Panc1 (cell line): ENCODE measurements at regions not wholly inside any gene's neighbourhood (a gene's known extent, or its start where the extent isn't known, plus 50 kb on each side); places are given as distances from the start of the nearest gene placed in this dataset.

ENCODE experiments used
- ATAC-seq: fragments of 200-7000 bp; cut with Tn5 transposase; 2 replicates; pipeline ENCODE4 v1.9.1; 2020; ENCODE audit warnings: mild to moderate bottlenecking, moderate library complexity
- BruUV-seq: library from RNA; stranded (reverse); fragments of 400-500 nt; replicated peaks from 2 replicates; lab custom pipeline; 2021; lab: Mats Ljungman, UMichigan
- CTCF ChIA-PET: fragments of 300-600 bp; sonication (Branson Sonifier 250); formaldehyde crosslinking; loops from one replicate; lab custom pipeline; 2022; ENCODE audit warnings: antibody characterized with exemption; lab: Charles Lee
- POLR2A ChIA-PET: fragments of 300-600 bp; sonication (Branson Sonifier 250); formaldehyde crosslinking; loops from one replicate; lab custom pipeline; 2022; ENCODE audit warnings: antibody characterized with exemption; lab: Charles Lee
- DNase-seq: peaks from one replicate; pipeline ENCODE4 v3.0.0-alpha.2; 2010; ENCODE audit warnings: low read depth, low spot score
- H3K27ac ChIP-seq: 2 replicates; pipeline ENCODE4 v1.5.1; 2011; ENCODE audit warnings: mild to moderate bottlenecking, low read length, inconsistent platforms
- H3K27me3 ChIP-seq: fragments of 200-500 bp; sonication (Bioruptor generic); 2 replicates; pipeline ENCODE4 v1.6.0; 2014; ENCODE audit warnings: low read length, inconsistent platforms; ENCODE audit not compliant: control insufficient read depth, insufficient read depth
- H3K36me3 ChIP-seq: fragments of 200-500 bp; sonication (Bioruptor generic); 2 replicates; pipeline ENCODE4 v1.5.1; 2014; ENCODE audit warnings: inconsistent platforms, mild to moderate bottlenecking, low read length, moderate library complexity; ENCODE audit not compliant: control insufficient read depth, insufficient read depth
- H3K4me1 ChIP-seq: 2 replicates; pipeline ENCODE4 v1.5.1; 2011; ENCODE audit warnings: inconsistent platforms, mild to moderate bottlenecking, low read length, moderate library complexity; ENCODE audit not compliant: control insufficient read depth, insufficient read depth
- H3K4me3 ChIP-seq, 2 experiments: 2 replicates each; pipeline ENCODE4 v1.5.1; 2011 to 2012; ENCODE audit warnings: low read depth in 2 of 2, low read length in 2 of 2, mild to moderate bottlenecking in 2 of 2, inconsistent platforms in 1 of 2, moderate library complexity in 1 of 2
- H3K9me3 ChIP-seq: fragments of 200-500 bp; sonication (Bioruptor generic); 2 replicates; pipeline ENCODE4 v1.5.1; 2014; ENCODE audit warnings: low read depth, mild to moderate bottlenecking, inconsistent platforms, low read length, moderate library complexity; ENCODE audit not compliant: control insufficient read depth, insufficient read depth
- POLR2AphosphoS5 ChIP-seq: IDR thresholded peaks from 2 replicates; pipeline ENCODE4 v1.6.1; 2012; ENCODE audit warnings: mild to moderate bottlenecking, low read depth, low read length, moderate library complexity
- REST ChIP-seq, 2 experiments: IDR thresholded peaks; 2 replicates each; pipeline ENCODE4 v1.6.1; 2011 to 2012; ENCODE audit warnings: low read depth in 2 of 2, control low read depth in 1 of 2, low read length in 1 of 2, mild to moderate bottlenecking in 1 of 2, moderate library complexity in 1 of 2; ENCODE audit not compliant: insufficient read depth in 1 of 2
- SIN3A ChIP-seq: IDR thresholded peaks from 2 replicates; pipeline ENCODE4 v1.6.1; 2012; ENCODE audit warnings: low read depth, mild to moderate bottlenecking, low read length, moderate library complexity, borderline replicate concordance; ENCODE audit not compliant: insufficient read depth
- TCF7L2 ChIP-seq: IDR thresholded peaks from 2 replicates; pipeline ENCODE4 v1.6.1; 2011; ENCODE audit warnings: mild to moderate bottlenecking, low read depth, low read length, inconsistent platforms
- in situ Hi-C: cut with HindIII; loops from 2 replicates; pipeline ENCODE4 v1.10.0; 2016; ENCODE audit warnings: low sequenced_read_pairs, low pct_unique_long_range_greater_than_20kb
- intact Hi-C: fragments of 100-400 bp; cut with micrococcal nuclease; formaldehyde crosslinking; loops from one replicate; pipeline ENCODE4 v1.10.0; 2022; ENCODE audit not compliant: unreplicated experiment
- TF ChIP-seq, protein P1 (sequence below): fragments of 450-650 bp; IDR thresholded peaks from 2 replicates; pipeline ENCODE4 v1.5.1; 2017; ENCODE audit warnings: mild to moderate bottlenecking

GRCh38 chr22:25346859-25347751 is 127.7 kb downstream of the CRYBB2 start:
- no peak for ATAC-seq
- no peaks in the 10 kb centered on the region for H3K27me3 ChIP-seq
- H3K9me3 ChIP-seq = no peaks in the 10 kb centered on the region
- no peaks in the 10 kb centered on the region; the same call in 1 of the 2 replicates for H3K36me3 ChIP-seq
- ChIA-PET CTCF (no interaction called here), POLR2A (no interaction called here)
- in situ Hi-C loops (no loop called here), intact Hi-C loops (no loop called here)
- DNase-seq = no peak
- H3K4me1 ChIP-seq = no peaks in the 10 kb centered on the region
- H3K27ac ChIP-seq = no peak overlapping the region
- BruUV-seq = no TSS peak
- TF ChIP-seq, protein P1, sequence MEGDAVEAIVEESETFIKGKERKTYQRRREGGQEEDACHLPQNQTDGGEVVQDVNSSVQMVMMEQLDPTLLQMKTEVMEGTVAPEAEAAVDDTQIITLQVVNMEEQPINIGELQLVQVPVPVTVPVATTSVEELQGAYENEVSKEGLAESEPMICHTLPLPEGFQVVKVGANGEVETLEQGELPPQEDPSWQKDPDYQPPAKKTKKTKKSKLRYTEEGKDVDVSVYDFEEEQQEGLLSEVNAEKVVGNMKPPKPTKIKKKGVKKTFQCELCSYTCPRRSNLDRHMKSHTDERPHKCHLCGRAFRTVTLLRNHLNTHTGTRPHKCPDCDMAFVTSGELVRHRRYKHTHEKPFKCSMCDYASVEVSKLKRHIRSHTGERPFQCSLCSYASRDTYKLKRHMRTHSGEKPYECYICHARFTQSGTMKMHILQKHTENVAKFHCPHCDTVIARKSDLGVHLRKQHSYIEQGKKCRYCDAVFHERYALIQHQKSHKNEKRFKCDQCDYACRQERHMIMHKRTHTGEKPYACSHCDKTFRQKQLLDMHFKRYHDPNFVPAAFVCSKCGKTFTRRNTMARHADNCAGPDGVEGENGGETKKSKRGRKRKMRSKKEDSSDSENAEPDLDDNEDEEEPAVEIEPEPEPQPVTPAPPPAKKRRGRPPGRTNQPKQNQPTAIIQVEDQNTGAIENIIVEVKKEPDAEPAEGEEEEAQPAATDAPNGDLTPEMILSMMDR = no peak
- TF ChIP-seq TCF7L2 = no peak
- TF ChIP-seq REST (IDR thresholded peaks at IDR 0.05; ENCODE audit: insufficient read depth in 1 of 2, low read depth in 2 of 2, low read length in 1 of 2) = no peak
- TF ChIP-seq SIN3A = no peak
- TF ChIP-seq POLR2AphosphoS5 = no peak
- H3K4me3 ChIP-seq = no peak overlapping the region

DNA sequence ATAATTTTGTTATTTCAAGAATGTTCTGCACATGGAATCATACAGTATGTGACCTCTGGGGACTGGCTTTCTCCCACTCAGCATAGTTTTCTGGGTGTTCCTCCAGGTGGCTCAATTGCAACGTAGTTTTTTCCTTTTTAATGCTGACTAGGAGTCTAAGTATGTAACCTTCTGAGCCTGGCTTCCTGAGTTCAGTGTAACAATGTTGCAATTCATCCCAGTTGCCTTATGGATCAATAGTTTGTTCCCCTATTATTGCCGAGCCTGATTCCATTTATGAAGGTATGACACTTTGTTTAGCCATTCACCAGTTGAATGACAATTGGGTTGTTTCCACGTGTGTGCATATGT is 128.3 kb downstream of the CRYBB2 start:
- TF ChIP-seq, protein P1 = no peak
- TF ChIP-seq TCF7L2 = no peak
- no peak for TF ChIP-seq POLR2AphosphoS5
- no peak for TF ChIP-seq SIN3A
- no peak overlapping the region for H3K4me3 ChIP-seq
- intact Hi-C loops = no loop called here
- ATAC-seq (no peak), DNase-seq (no peak)
- POLR2A ChIA-PET = no interaction called here
- CTCF ChIA-PET = no interaction called here
- BruUV-seq = no TSS peak
- H3K27ac ChIP-seq = no peak overlapping the region
- H3K27me3 ChIP-seq = no peaks in the 10 kb centered on the region
- H3K36me3 ChIP-seq = no peaks in the 10 kb centered on the region; the same call in 1 of the 2 replicates
- no peaks in the 10 kb centered on the region for H3K9me3 ChIP-seq
- no peaks in the 10 kb centered on the region for H3K4me1 ChIP-seq
- in situ Hi-C loops = no loop called here
